SK-N-MC (cell line): ENCODE measurements at regions not wholly inside any gene's neighbourhood (a gene's known extent, or its start where the extent isn't known, plus 50 kb on each side); places are given as distances from the start of the nearest gene placed in this dataset.

Experiments used
- EZH2 ChIP-seq: fragments of 200-600 bp; sonication (generic); IDR thresholded peaks from one replicate; pipeline ENCODE4 v1.6.1; 2017; ENCODE audit warnings: antibody characterized with exemption
- FOXP2 ChIP-seq: optimal IDR thresholded peaks from 2 replicates; pipeline ENCODE3; 2011; ENCODE audit warnings: mild to moderate bottlenecking, moderate library complexity; ENCODE audit not compliant: insufficient read depth; ENCODE audit errors: extremely low read length, control extremely low read depth
- POLR2AphosphoS5 ChIP-seq: IDR thresholded peaks from 2 replicates; pipeline ENCODE4 v1.6.1; 2012; ENCODE audit warnings: mild to moderate bottlenecking, low read depth, low read length, borderline replicate concordance

- TF ChIP-seq EZH2 (no peak), POLR2AphosphoS5 (no peak), FOXP2 (no peak)
These were observed 391.7 kb upstream of the ADARB2 start for GRCh38 chr10:2128991-2129390.
